Right lobe of liver (tissue), 6 donors: ENCODE measurements at regions not wholly inside any gene's neighbourhood (a gene's known extent, or its start where the extent isn't known, plus 50 kb on each side); places are given as distances from the start of the nearest gene placed in this dataset.

Source experiments
- ATAC-seq, 4 donors: fragments of 200-7000 bp; cut with Tn5 transposase; one replicate each; pipeline ENCODE4 v1.9.1; 2020; ENCODE audit warnings: mild to moderate bottlenecking in 4 of 4, moderate library complexity in 4 of 4
- DNase-seq, 3 donors: peaks; one replicate each; pipeline ENCODE4 v3.0.0-alpha.2; 2020
- H3K27ac ChIP-seq, 3 donors: fragments of 200-600 bp; one replicate each; pipeline ENCODE4 v1.8.0; 2022
- H3K27me3 ChIP-seq, 2 donors: fragments of 200-600 bp; one replicate each; pipeline ENCODE4 v1.8.0; 2022
- H3K36me3 ChIP-seq, 4 donors: fragments of 200-600 bp; sonication (generic) in 1 of 4; one replicate each; pipeline versions ENCODE4 v1.5.1 to v1.8.0; 2017 to 2022; ENCODE audit warnings: control low read depth in 1 of 4
- H3K4me1 ChIP-seq, 4 donors: fragments of 200-600 bp; sonication (generic) in 1 of 4; one replicate each; pipeline versions ENCODE4 v1.5.1 to v1.8.0; 2017 to 2022; ENCODE audit warnings: control low read depth in 1 of 4
- H3K4me3 ChIP-seq, 3 donors: fragments of 200-600 bp; one replicate each; pipeline ENCODE4 v1.8.0; 2022
- H3K9me3 ChIP-seq, 4 donors: fragments of 200-600 bp; sonication (generic) in 1 of 4; one replicate each; pipeline versions ENCODE4 v1.5.1 to v1.8.0; 2017 to 2022; ENCODE audit warnings: control low read depth in 1 of 4
- POLR2A ChIP-seq: fragments of 450-650 bp; IDR thresholded peaks from one replicate; pipeline ENCODE4 v1.6.1; 2017; ENCODE audit warnings: antibody characterized with exemption, mild to moderate bottlenecking
- WGBS: methylation state at CpG from one replicate; pipeline ENCODE4 v1.1.6; 2018; ENCODE audit warnings: low coverage, low lambda C conversion rate; ENCODE audit not compliant: insufficient coverage; ENCODE audit errors: missing lambda C conversion rate; 5-methylcytosine and 5-hydroxymethylcytosine counted together
- intact Hi-C, 2 donors: fragments of 100-400 bp; cut with DNase I; formaldehyde crosslinking; loops; one replicate each; pipeline versions ENCODE4 v1.11.2 to v1.14.1; 2022
- TF ChIP-seq, protein P1 (sequence below), 4 donors: fragments of 200-600 bp in 3 of 4; fragments of 450-650 bp in 1 of 4; IDR thresholded peaks; one replicate each; pipeline versions ENCODE4 v1.5.1 to v1.8.0; 2016 to 2022; ENCODE audit warnings: antibody characterized with exemption in 4 of 4, mild to moderate bottlenecking in 2 of 4
- donor health status: DM: no; HTN: yes; CAD: no.
- donor health status: DM: no; HTN: no; CAD: no.
- donor health status: DM: no; HTN: no; CAD: no.
- donor health status: DM: no; HTN: yes; CAD: no.
- donor health status: DM: no; HTN: yes; CAD: no.

DNA sequence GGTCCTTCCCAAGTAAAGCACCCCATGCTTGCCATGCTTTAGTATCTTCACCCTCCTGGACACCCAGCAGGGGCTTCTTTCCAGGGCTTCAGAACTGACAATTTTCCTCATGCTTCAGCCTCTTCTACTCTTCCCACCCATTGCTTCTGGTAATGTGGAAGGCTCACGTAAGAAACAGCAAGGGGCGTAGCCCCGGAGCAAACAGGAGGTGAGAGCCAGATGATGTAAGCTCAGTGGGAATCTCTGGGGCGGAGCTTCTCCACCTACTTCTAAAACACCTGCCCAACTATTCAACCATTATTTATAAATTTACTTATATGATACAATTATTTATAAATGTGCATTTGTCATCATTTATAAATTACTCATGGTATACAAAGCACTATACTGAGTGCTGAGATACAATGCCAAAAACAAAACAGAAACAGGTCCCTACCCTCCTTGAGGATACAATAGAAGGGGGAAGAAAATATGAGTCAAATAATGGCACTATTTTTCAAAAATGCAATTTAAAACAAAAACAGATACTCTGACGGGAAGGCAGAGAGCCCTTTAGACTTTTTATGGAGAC lies 140.1 kb upstream of the CAMK1G start:
- H3K36me3 ChIP-seq: no peaks in the 10 kb centered on the region
- TF ChIP-seq, protein P1, sequence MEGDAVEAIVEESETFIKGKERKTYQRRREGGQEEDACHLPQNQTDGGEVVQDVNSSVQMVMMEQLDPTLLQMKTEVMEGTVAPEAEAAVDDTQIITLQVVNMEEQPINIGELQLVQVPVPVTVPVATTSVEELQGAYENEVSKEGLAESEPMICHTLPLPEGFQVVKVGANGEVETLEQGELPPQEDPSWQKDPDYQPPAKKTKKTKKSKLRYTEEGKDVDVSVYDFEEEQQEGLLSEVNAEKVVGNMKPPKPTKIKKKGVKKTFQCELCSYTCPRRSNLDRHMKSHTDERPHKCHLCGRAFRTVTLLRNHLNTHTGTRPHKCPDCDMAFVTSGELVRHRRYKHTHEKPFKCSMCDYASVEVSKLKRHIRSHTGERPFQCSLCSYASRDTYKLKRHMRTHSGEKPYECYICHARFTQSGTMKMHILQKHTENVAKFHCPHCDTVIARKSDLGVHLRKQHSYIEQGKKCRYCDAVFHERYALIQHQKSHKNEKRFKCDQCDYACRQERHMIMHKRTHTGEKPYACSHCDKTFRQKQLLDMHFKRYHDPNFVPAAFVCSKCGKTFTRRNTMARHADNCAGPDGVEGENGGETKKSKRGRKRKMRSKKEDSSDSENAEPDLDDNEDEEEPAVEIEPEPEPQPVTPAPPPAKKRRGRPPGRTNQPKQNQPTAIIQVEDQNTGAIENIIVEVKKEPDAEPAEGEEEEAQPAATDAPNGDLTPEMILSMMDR (IDR thresholded peaks at IDR 0.05): no peak
- no peak for TF ChIP-seq POLR2A
- ATAC-seq (no peak), DNase-seq (no peak)
- no peaks in the 10 kb centered on the region for H3K9me3 ChIP-seq
- no peak overlapping the region for H3K4me3 ChIP-seq
- no peaks in the 10 kb centered on the region for H3K4me1 ChIP-seq
- 57% methylated on average over 4 of the region's 5 CpGs for WGBS
- H3K27me3 ChIP-seq: no peaks in the 10 kb centered on the region
- intact Hi-C loops: no loop called here
- no peak overlapping the region for H3K27ac ChIP-seq

DNA sequence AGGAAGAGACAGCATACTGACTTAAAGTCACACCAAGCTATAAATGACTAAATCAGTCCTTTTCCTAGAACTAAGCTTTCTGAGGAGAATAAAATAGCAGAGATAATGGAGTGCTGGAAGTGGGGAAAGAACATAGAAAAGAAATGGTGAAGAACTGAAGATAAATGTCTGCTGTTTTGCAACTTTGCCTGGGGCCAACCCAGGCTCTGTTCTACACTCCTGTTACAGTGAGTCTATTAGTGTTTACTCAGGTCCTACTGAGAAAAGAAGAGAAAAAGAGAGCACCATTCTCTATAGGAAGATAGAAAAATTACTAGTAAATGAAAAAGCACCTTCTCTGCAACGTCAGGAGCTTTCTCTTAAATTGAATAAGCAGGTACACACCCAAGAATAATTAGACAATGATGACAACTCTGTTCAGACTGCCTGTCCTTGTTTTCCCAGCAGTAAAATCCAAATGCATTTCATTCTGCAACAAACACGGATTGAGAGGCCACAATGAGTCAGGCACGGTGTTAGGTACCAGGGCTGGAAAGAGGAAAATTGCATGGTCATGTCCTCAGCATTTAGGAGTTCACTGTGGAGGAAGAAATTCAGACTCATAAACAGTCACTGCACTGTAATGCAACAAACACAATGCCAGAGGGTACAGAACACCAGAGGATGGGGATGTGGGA lies 139.4 kb upstream of the CAMK1G start:
- TF ChIP-seq, protein P1 (IDR thresholded peaks at IDR 0.05): no peak
- no peak for TF ChIP-seq POLR2A
- Histone ChIP-seq H3K36me3 (no peaks in the 10 kb centered on the region), H3K27me3 (no peaks in the 10 kb centered on the region), H3K4me1 (no peaks in the 10 kb centered on the region), H3K9me3 (no peaks in the 10 kb centered on the region), H3K27ac (no peak overlapping the region), H3K4me3 (no peak overlapping the region)
- ATAC-seq (no peak), DNase-seq (no peak)
- intact Hi-C loops: no loop called here
- WGBS: 35% methylated on average over 3 of the region's 3 CpGs

DNA sequence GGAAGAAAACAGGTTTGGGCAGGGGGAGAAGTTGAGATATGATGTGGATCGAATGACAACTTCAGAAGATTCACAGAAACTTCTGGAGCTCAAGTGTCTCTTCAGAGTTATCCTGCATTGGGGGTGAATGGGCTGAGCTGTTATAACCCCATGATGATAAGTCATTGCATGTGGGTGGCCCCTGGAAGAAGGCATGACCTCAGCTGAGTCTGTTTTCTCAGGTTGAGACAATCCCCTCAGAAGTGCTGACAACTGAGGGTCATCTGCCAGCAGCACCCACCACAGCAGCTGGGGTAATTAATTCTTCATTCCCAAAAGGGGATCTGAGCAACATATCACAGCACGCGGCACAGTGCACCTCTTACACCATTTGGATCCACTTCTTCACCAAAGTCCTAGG lies 138.6 kb upstream of the CAMK1G start:
- ATAC-seq: no peak
- intact Hi-C loops: no loop called here
- H3K27me3 ChIP-seq: no peaks in the 10 kb centered on the region
- no peaks in the 10 kb centered on the region for H3K4me1 ChIP-seq
- TF ChIP-seq, protein P1 (IDR thresholded peaks at IDR 0.05): no peak
- no peak for TF ChIP-seq POLR2A
- DNase-seq: no peak
- no peaks in the 10 kb centered on the region for H3K9me3 ChIP-seq
- WGBS: 60% methylated on average over 1 of the region's 3 CpGs
- H3K4me3 ChIP-seq: no peak overlapping the region
- H3K36me3 ChIP-seq: no peaks in the 10 kb centered on the region
- H3K27ac ChIP-seq: no peak overlapping the region

DNA sequence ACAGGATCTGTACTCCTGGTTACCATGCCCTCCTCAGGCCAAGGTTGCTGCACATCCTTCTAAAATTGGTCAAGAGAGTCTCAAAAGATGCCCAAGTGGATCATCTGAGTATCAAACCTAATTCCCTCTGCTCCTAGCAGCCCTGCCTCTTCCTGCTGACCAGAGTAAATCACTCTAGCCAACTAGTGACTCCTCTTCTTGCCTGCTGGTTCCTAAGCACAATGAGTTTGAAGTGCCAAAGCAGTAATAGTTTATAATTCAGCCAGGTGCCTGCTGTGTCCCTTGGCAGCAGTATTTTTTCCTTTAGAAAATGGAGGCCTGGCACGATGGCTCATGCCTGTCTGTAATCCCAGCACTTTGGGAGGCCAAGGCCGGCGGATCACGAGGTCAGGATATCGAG lies 137.9 kb upstream of the CAMK1G start:
- H3K4me1 ChIP-seq: no peaks in the 10 kb centered on the region
- no peaks in the 10 kb centered on the region for H3K27me3 ChIP-seq
- H3K36me3 ChIP-seq: no peaks in the 10 kb centered on the region
- intact Hi-C loops: no loop called here
- ATAC-seq: no peak
- DNase-seq: no peak
- WGBS: 83% methylated on average over 5 of the region's 5 CpGs
- no peaks in the 10 kb centered on the region for H3K9me3 ChIP-seq
- H3K27ac ChIP-seq: no peak overlapping the region
- TF ChIP-seq, protein P1 (IDR thresholded peaks at IDR 0.05): no peak
- TF ChIP-seq POLR2A: no peak
- H3K4me3 ChIP-seq: no peak overlapping the region
